ENCODE measurements at regions not wholly inside any gene's neighbourhood (a gene's known extent, or its start where the extent isn't known, plus 50 kb on each side); places are given as distances from the start of the nearest gene placed in this dataset.

DNA sequence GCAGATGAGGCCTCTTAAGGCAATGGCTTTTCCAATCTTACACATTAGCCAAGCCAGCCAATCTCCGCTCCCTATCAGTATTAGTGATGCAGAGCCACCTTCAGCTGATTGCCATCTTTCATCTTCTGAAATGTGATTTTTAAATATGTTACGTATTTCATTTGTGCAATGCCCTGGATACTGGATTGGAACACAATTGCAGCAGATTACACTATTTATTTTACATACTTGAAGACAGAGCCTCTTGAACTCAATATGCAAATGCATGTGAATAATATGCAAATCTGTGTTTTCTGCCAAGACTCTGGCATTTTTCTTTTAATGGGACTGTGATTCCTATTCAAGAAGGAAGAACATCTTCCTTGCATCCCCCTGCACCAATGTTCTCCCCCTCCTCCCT lies 90.5 kb downstream of the GRIN2B start:
- TF ChIP-seq, protein P1, sequence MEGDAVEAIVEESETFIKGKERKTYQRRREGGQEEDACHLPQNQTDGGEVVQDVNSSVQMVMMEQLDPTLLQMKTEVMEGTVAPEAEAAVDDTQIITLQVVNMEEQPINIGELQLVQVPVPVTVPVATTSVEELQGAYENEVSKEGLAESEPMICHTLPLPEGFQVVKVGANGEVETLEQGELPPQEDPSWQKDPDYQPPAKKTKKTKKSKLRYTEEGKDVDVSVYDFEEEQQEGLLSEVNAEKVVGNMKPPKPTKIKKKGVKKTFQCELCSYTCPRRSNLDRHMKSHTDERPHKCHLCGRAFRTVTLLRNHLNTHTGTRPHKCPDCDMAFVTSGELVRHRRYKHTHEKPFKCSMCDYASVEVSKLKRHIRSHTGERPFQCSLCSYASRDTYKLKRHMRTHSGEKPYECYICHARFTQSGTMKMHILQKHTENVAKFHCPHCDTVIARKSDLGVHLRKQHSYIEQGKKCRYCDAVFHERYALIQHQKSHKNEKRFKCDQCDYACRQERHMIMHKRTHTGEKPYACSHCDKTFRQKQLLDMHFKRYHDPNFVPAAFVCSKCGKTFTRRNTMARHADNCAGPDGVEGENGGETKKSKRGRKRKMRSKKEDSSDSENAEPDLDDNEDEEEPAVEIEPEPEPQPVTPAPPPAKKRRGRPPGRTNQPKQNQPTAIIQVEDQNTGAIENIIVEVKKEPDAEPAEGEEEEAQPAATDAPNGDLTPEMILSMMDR (IDR thresholded peaks at IDR 0.05; ENCODE audit: poor library complexity): no peak
- TF ChIP-seq EZH2 (IDR thresholded peaks at IDR 0.05; ENCODE audit: borderline replicate concordance) (no peak), EZH2phosphoT487 (IDR thresholded peaks at IDR 0.05; ENCODE audit: low read depth, severe bottlenecking, unreplicated experiment) (no peak)
